ENCODE measurements at regions not wholly inside any gene's neighbourhood (a gene's known extent, or its start where the extent isn't known, plus 50 kb on each side); places are given as distances from the start of the nearest gene placed in this dataset.
"Not testable (repeated sequence)": the region's sequence is repeated elsewhere in the genome, so short reads cannot be mapped to it uniquely, and the experiment has no call there.

GRCh38 chr6:11943060-11943459 is 69.1 kb upstream of the HIVEP1 start:
- H3K4me3 Mint-ChIP-seq (ENCODE audit: unreplicated experiment) = no peak overlapping the region
- DNase-seq (ENCODE audit: low spot score) = no peak
- H3K36me3 Mint-ChIP-seq (ENCODE audit: low read depth) = no peaks in the 10 kb centered on the region
- no peaks in the 10 kb centered on the region for H3K27me3 Mint-ChIP-seq (ENCODE audit: low read depth)
- no peak overlapping the region for H3K27ac Mint-ChIP-seq (ENCODE audit: unreplicated experiment)
- TF ChIP-seq CTCF (IDR thresholded peaks at IDR 0.05) = no peak
- peaks cover 5% of the 10 kb centered on the region for H3K4me1 Mint-ChIP-seq (ENCODE audit: low read depth)
- no peaks in the 10 kb centered on the region for H3K9me3 Mint-ChIP-seq (ENCODE audit: low read depth)

GRCh38 chr6:11942185-11942864 is 69.8 kb upstream of the HIVEP1 start:
- no peaks in the 10 kb centered on the region for H3K36me3 Mint-ChIP-seq (ENCODE audit: low read depth)

GRCh38 chr6:11940532-11941166 is 71.5 kb upstream of the HIVEP1 start:
- H3K9me3 Mint-ChIP-seq (ENCODE audit: low read depth); H3K4me1 Mint-ChIP-seq (ENCODE audit: low read depth); H3K27ac Mint-ChIP-seq (ENCODE audit: unreplicated experiment); H3K4me3 Mint-ChIP-seq (ENCODE audit: unreplicated experiment); DNase-seq (ENCODE audit: low spot score); H3K27me3 Mint-ChIP-seq (ENCODE audit: low read depth); H3K36me3 Mint-ChIP-seq (ENCODE audit: low read depth): not testable (repeated sequence)

More at GRCh38 chr6:11942185-11942864, 69.8 kb upstream of the HIVEP1 start:
- peaks cover 5% of the 10 kb centered on the region for H3K4me1 Mint-ChIP-seq (ENCODE audit: low read depth)
- no peak for TF ChIP-seq CTCF (IDR thresholded peaks at IDR 0.05)
- DNase-seq (ENCODE audit: low spot score) = no peak
- no peaks in the 10 kb centered on the region for H3K27me3 Mint-ChIP-seq (ENCODE audit: low read depth)
- H3K27ac Mint-ChIP-seq (ENCODE audit: unreplicated experiment) = no peak overlapping the region
- H3K9me3 Mint-ChIP-seq (ENCODE audit: low read depth) = no peaks in the 10 kb centered on the region
- H3K4me3 Mint-ChIP-seq (ENCODE audit: unreplicated experiment) = no peak overlapping the region

GRCh38 chr6:11938285-11938890 is 73.7 kb upstream of the HIVEP1 start:
- peak overlapping the region; percentile 31 for H3K4me3 Mint-ChIP-seq (ENCODE audit: unreplicated experiment)
- no peaks in the 10 kb centered on the region for H3K9me3 Mint-ChIP-seq (ENCODE audit: low read depth)
- H3K27ac Mint-ChIP-seq (ENCODE audit: unreplicated experiment) = peak overlapping the region; percentile 61
- peaks cover 5% of the 10 kb centered on the region for H3K4me1 Mint-ChIP-seq (ENCODE audit: low read depth)
- no peak for TF ChIP-seq CTCF (IDR thresholded peaks at IDR 0.05)
- DNase-seq (ENCODE audit: low spot score) = no peak
- no peaks in the 10 kb centered on the region for H3K36me3 Mint-ChIP-seq (ENCODE audit: low read depth)
- H3K27me3 Mint-ChIP-seq (ENCODE audit: low read depth) = no peaks in the 10 kb centered on the region

- Mint-ChIP-seq H3K27me3 (ENCODE audit: low read depth) (no peaks in the 10 kb centered on the region), H3K36me3 (ENCODE audit: low read depth) (no peaks in the 10 kb centered on the region), H3K4me1 (ENCODE audit: low read depth) (peaks cover 5% of the 10 kb centered on the region), H3K4me3 (ENCODE audit: unreplicated experiment) (no peak overlapping the region), H3K27ac (ENCODE audit: unreplicated experiment) (no peak overlapping the region), H3K9me3 (ENCODE audit: low read depth) (no peaks in the 10 kb centered on the region)
- no peak for TF ChIP-seq CTCF (IDR thresholded peaks at IDR 0.05)
- no peak for DNase-seq (ENCODE audit: low spot score)
Measured at GRCh38 chr6:11934638-11935037, 77.5 kb upstream of the HIVEP1 start.

GRCh38 chr6:11932892-11933291 is 79.2 kb upstream of the HIVEP1 start:
- H3K27ac Mint-ChIP-seq (ENCODE audit: unreplicated experiment) = not testable (repeated sequence)

More at GRCh38 chr6:11932892-11933291, 79.2 kb upstream of the HIVEP1 start:
- not testable (repeated sequence) for H3K4me3 Mint-ChIP-seq (ENCODE audit: unreplicated experiment); H3K4me1 Mint-ChIP-seq (ENCODE audit: low read depth); DNase-seq (ENCODE audit: low spot score); H3K36me3 Mint-ChIP-seq (ENCODE audit: low read depth); H3K9me3 Mint-ChIP-seq (ENCODE audit: low read depth); H3K27me3 Mint-ChIP-seq (ENCODE audit: low read depth)

Measured in chondrocyte (in vitro differentiated cells).